ENCODE measurements at regions not wholly inside any gene's neighbourhood (a gene's known extent, or its start where the extent isn't known, plus 50 kb on each side); places are given as distances from the start of the nearest gene placed in this dataset.

GRCh38 chr18:67260841-67261240, 255.7 kb downstream of the DSEL start:
- H3K27ac ChIP-seq, result no peak overlapping the region
- H3K9me3 ChIP-seq (replicated peaks), result no peaks in the 10 kb centered on the region
- DNase-seq, result no peak

GRCh38 chr18:67250776-67251424, 265.6 kb downstream of the DSEL start:
- no peak overlapping the region for H3K4me3 ChIP-seq
- no peaks in the 10 kb centered on the region for H3K4me1 ChIP-seq
- H3K27me3 ChIP-seq, result no peaks in the 10 kb centered on the region
- no peaks in the 10 kb centered on the region for H3K9me3 ChIP-seq (replicated peaks)
- no peak for DNase-seq
- H3K27ac ChIP-seq, result no peak overlapping the region
- no peaks in the 10 kb centered on the region for H3K36me3 ChIP-seq

More at GRCh38 chr18:67260841-67261240, 255.7 kb downstream of the DSEL start:
- no peaks in the 10 kb centered on the region for H3K27me3 ChIP-seq
- peaks cover 5% of the 10 kb centered on the region for H3K4me1 ChIP-seq
- H3K4me3 ChIP-seq, result no peak overlapping the region
- no peaks in the 10 kb centered on the region for H3K36me3 ChIP-seq

GRCh38 chr18:67243799-67244587, 272.5 kb downstream of the DSEL start:
- no peaks in the 10 kb centered on the region for H3K27me3 ChIP-seq
- no peak overlapping the region for H3K27ac ChIP-seq
- H3K4me3 ChIP-seq, result no peak overlapping the region
- H3K36me3 ChIP-seq, result no peaks in the 10 kb centered on the region
- no peak for DNase-seq
- H3K4me1 ChIP-seq, result no peaks in the 10 kb centered on the region
- H3K9me3 ChIP-seq (replicated peaks), result no peaks in the 10 kb centered on the region

- H3K9me3 ChIP-seq (replicated peaks), result no peaks in the 10 kb centered on the region
- H3K4me1 ChIP-seq, result no peaks in the 10 kb centered on the region
- no peaks in the 10 kb centered on the region for H3K27me3 ChIP-seq
- no peak for DNase-seq
- no peak overlapping the region for H3K4me3 ChIP-seq
- H3K36me3 ChIP-seq, result no peaks in the 10 kb centered on the region
- H3K27ac ChIP-seq, result no peak overlapping the region
Observed at GRCh38 chr18:67242001-67242400, 274.5 kb downstream of the DSEL start.

GRCh38 chr18:67241299-67241698, 275.2 kb downstream of the DSEL start:
- no peaks in the 10 kb centered on the region for H3K36me3 ChIP-seq
- H3K4me1 ChIP-seq, result no peaks in the 10 kb centered on the region
- no peaks in the 10 kb centered on the region for H3K27me3 ChIP-seq
- no peak overlapping the region for H3K4me3 ChIP-seq
- no peaks in the 10 kb centered on the region for H3K9me3 ChIP-seq (replicated peaks)
- no peak for DNase-seq
- no peak overlapping the region for H3K27ac ChIP-seq

- Histone ChIP-seq H3K27me3 (no peaks in the 10 kb centered on the region), H3K27ac (no peak overlapping the region), H3K9me3 (replicated peaks) (no peaks in the 10 kb centered on the region), H3K36me3 (no peaks in the 10 kb centered on the region), H3K4me3 (no peak overlapping the region), H3K4me1 (no peaks in the 10 kb centered on the region)
- no peak for DNase-seq
Observed at GRCh38 chr18:67239826-67240225, 276.7 kb downstream of the DSEL start.

- H3K27ac ChIP-seq, result no peak overlapping the region
- H3K36me3 ChIP-seq, result no peaks in the 10 kb centered on the region
- no peaks in the 10 kb centered on the region for H3K4me1 ChIP-seq
- no peaks in the 10 kb centered on the region for H3K9me3 ChIP-seq (replicated peaks)
- H3K27me3 ChIP-seq, result no peaks in the 10 kb centered on the region
- no peak overlapping the region for H3K4me3 ChIP-seq
- DNase-seq, result no peak
Observed at GRCh38 chr18:67232991-67233390, 283.5 kb downstream of the DSEL start.

- Histone ChIP-seq H3K4me1 (no peaks in the 10 kb centered on the region), H3K27me3 (no peaks in the 10 kb centered on the region), H3K4me3 (no peak overlapping the region), H3K27ac (no peak overlapping the region), H3K36me3 (no peaks in the 10 kb centered on the region), H3K9me3 (replicated peaks) (no peaks in the 10 kb centered on the region)
- DNase-seq, result no peak
Observed at GRCh38 chr18:67232406-67232805, 284.1 kb downstream of the DSEL start.

- no peak for DNase-seq
- H3K4me1 ChIP-seq, result no peaks in the 10 kb centered on the region
- no peaks in the 10 kb centered on the region for H3K27me3 ChIP-seq
- H3K36me3 ChIP-seq, result no peaks in the 10 kb centered on the region
- no peaks in the 10 kb centered on the region for H3K9me3 ChIP-seq (replicated peaks)
- H3K27ac ChIP-seq, result no peak overlapping the region
- no peak overlapping the region for H3K4me3 ChIP-seq
Observed at GRCh38 chr18:67222887-67223286, 293.6 kb downstream of the DSEL start.

- H3K4me3 ChIP-seq, result no peak overlapping the region
- no peaks in the 10 kb centered on the region for H3K9me3 ChIP-seq (replicated peaks)
- DNase-seq, result no peak
- H3K27me3 ChIP-seq, result no peaks in the 10 kb centered on the region
- H3K36me3 ChIP-seq, result no peaks in the 10 kb centered on the region
- H3K4me1 ChIP-seq, result no peaks in the 10 kb centered on the region
- no peak overlapping the region for H3K27ac ChIP-seq
Observed at GRCh38 chr18:67219821-67220220, 296.7 kb downstream of the DSEL start.

GRCh38 chr18:67218556-67218955, 298.0 kb downstream of the DSEL start:
- Histone ChIP-seq H3K27me3 (no peaks in the 10 kb centered on the region), H3K27ac (no peak overlapping the region), H3K4me3 (no peak overlapping the region), H3K4me1 (no peaks in the 10 kb centered on the region), H3K9me3 (replicated peaks) (no peaks in the 10 kb centered on the region), H3K36me3 (no peaks in the 10 kb centered on the region)
- DNase-seq, result no peak

GRCh38 chr18:67217551-67218166, 298.9 kb downstream of the DSEL start:
- Histone ChIP-seq H3K36me3 (no peaks in the 10 kb centered on the region), H3K4me1 (no peaks in the 10 kb centered on the region), H3K27ac (no peak overlapping the region), H3K9me3 (replicated peaks) (no peaks in the 10 kb centered on the region), H3K27me3 (no peaks in the 10 kb centered on the region), H3K4me3 (no peak overlapping the region)
- peak; percentile 24 to 71 for DNase-seq

- H3K36me3 ChIP-seq, result no peaks in the 10 kb centered on the region
- DNase-seq, result no peak
- H3K4me3 ChIP-seq, result no peak overlapping the region
- no peak overlapping the region for H3K27ac ChIP-seq
- H3K4me1 ChIP-seq, result no peaks in the 10 kb centered on the region
- H3K9me3 ChIP-seq (replicated peaks), result no peaks in the 10 kb centered on the region
- H3K27me3 ChIP-seq, result no peaks in the 10 kb centered on the region
Observed at GRCh38 chr18:67216846-67217245, 299.7 kb downstream of the DSEL start.

GRCh38 chr18:67215686-67216085, 300.8 kb downstream of the DSEL start:
- no peaks in the 10 kb centered on the region for H3K36me3 ChIP-seq
- no peak overlapping the region for H3K4me3 ChIP-seq
- DNase-seq, result no peak
- no peak overlapping the region for H3K27ac ChIP-seq
- no peaks in the 10 kb centered on the region for H3K9me3 ChIP-seq (replicated peaks)
- no peaks in the 10 kb centered on the region for H3K27me3 ChIP-seq
- no peaks in the 10 kb centered on the region for H3K4me1 ChIP-seq

- H3K27ac ChIP-seq, result no peak overlapping the region
- H3K36me3 ChIP-seq, result no peaks in the 10 kb centered on the region
- H3K4me1 ChIP-seq, result no peaks in the 10 kb centered on the region
- no peaks in the 10 kb centered on the region for H3K9me3 ChIP-seq (replicated peaks)
- H3K4me3 ChIP-seq, result no peak overlapping the region
- no peak for DNase-seq
- no peaks in the 10 kb centered on the region for H3K27me3 ChIP-seq
Observed at GRCh38 chr18:67211646-67212045, 304.9 kb downstream of the DSEL start.
